GM12892 (cell line): ENCODE measurements at regions not wholly inside any gene's neighbourhood (a gene's known extent, or its start where the extent isn't known, plus 50 kb on each side); places are given as distances from the start of the nearest gene placed in this dataset.

Experiments used
- POLR2A ChIP-seq: IDR thresholded peaks from 2 replicates; pipeline ENCODE4 v1.6.1; 2011; ENCODE audit warnings: low read depth, low read length, control low read depth
- POLR2AphosphoS5 ChIP-seq: IDR thresholded peaks from 2 replicates; pipeline ENCODE4 v1.6.1; 2011; ENCODE audit warnings: low read depth, low read length, control low read depth

DNA sequence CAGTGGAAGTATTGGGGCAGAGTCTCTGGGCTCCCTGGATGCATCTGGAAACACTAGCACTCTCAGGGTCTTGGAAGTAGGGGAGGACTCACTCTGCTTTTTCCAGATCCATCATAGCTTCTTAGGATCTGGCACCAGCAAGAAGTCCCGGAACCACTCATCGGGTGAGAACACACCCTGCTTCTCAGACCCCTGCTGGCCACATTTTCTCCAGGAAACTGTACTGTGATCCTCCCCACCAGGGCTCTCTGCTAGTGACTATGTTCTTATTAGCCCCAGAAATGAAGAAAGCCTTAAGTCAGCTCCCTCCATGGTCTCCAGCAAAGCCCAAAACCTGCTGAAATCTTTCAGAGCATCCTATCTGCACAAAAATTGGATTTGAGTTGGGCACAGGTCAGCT is 197.3 kb upstream of the GADL1 start:
- TF ChIP-seq POLR2A (no peak), POLR2AphosphoS5 (no peak)
